ENCODE measurements at regions not wholly inside any gene's neighbourhood (a gene's known extent, or its start where the extent isn't known, plus 50 kb on each side); places are given as distances from the start of the nearest gene placed in this dataset.

- TF ChIP-seq EP300 (IDR thresholded peaks at IDR 0.05; ENCODE audit: borderline replicate concordance in 1 of 2, low read depth in 1 of 2, low read length in 1 of 2) (no peak), RAD21 (IDR thresholded peaks at IDR 0.05; ENCODE audit: low read length) (no peak), PBX3 (IDR thresholded peaks at IDR 0.05) (no peak), ELF1 (IDR thresholded peaks at IDR 0.05) (no peak), TCF12 (IDR thresholded peaks at IDR 0.05) (no peak), USF1 (IDR thresholded peaks at IDR 0.05; ENCODE audit: borderline replicate concordance, low read depth) (no peak), NRF1 (IDR thresholded peaks at IDR 0.05; ENCODE audit: low read depth, low read length) (no peak), REST (IDR thresholded peaks at IDR 0.05; ENCODE audit: low read depth, low read length) (no peak), SIN3A (IDR thresholded peaks at IDR 0.05; ENCODE audit: borderline replicate concordance, low read depth, low read length) (no peak), CHD2 (IDR thresholded peaks at IDR 0.05; ENCODE audit: low read length, partially characterized antibody) (no peak), RXRA (IDR thresholded peaks at IDR 0.05; ENCODE audit: borderline replicate concordance, low read depth) (no peak), TAF1 (IDR thresholded peaks at IDR 0.05; ENCODE audit: borderline replicate concordance, low read depth, low read length) (no peak), JUND (IDR thresholded peaks at IDR 0.05) (no peak), GABPA (IDR thresholded peaks at IDR 0.05; ENCODE audit: low read depth) (no peak), RCOR1 (IDR thresholded peaks at IDR 0.05; ENCODE audit: low read length) (no peak), MEF2A (IDR thresholded peaks at IDR 0.05; ENCODE audit: borderline replicate concordance, low read depth) (no peak), USF2 (IDR thresholded peaks at IDR 0.05; ENCODE audit: borderline replicate concordance, low read depth, low read length) (no peak), MXI1 (IDR thresholded peaks at IDR 0.05; ENCODE audit: low read depth, low read length) (no peak), GATA2 (CRISPR knock-in tag; IDR thresholded peaks at IDR 0.05) (no peak)
- TF ChIP-seq, protein P1, sequence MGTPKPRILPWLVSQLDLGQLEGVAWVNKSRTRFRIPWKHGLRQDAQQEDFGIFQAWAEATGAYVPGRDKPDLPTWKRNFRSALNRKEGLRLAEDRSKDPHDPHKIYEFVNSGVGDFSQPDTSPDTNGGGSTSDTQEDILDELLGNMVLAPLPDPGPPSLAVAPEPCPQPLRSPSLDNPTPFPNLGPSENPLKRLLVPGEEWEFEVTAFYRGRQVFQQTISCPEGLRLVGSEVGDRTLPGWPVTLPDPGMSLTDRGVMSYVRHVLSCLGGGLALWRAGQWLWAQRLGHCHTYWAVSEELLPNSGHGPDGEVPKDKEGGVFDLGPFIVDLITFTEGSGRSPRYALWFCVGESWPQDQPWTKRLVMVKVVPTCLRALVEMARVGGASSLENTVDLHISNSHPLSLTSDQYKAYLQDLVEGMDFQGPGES (IDR thresholded peaks at IDR 0.05; ENCODE audit: low read depth, low read length), result no peak
- H3K36me3 ChIP-seq (replicated peaks in 1 of 2; ENCODE audit: control insufficient read depth in 1 of 2, insufficient read depth in 2 of 2, low read length in 1 of 2), result no peaks in the 10 kb centered on the region
- CTCF ChIA-PET, result no interaction called here
- DNase-seq, result no peak
- POLR2A ChIA-PET, result no interaction called here
- H4K20me1 ChIP-seq (ENCODE audit: insufficient read depth), result no peaks in the 10 kb centered on the region
- no peaks in the 10 kb centered on the region for H3K9me3 ChIP-seq
- H3K4me1 ChIP-seq (ENCODE audit: control insufficient read depth in 1 of 2, insufficient read depth in 2 of 2, low read depth in 1 of 2, low read length in 1 of 2), result no peaks in the 10 kb centered on the region; a peak in 1 of 4 replicates
- no peak overlapping the region for H2AFZ ChIP-seq (ENCODE audit: low read depth)
- no peaks in the 10 kb centered on the region for H3F3A ChIP-seq (replicated peaks; ENCODE audit: insufficient read depth)
- no peaks in the 10 kb centered on the region for H3K27me3 ChIP-seq (ENCODE audit: insufficient read depth)
- H3K4me2 ChIP-seq, result no peak overlapping the region
- 96% methylated on average over 5 of the region's 5 CpGs for WGBS (ENCODE audit: low lambda C conversion rate)
- no peak overlapping the region for H3K4me3 ChIP-seq (ENCODE audit: low read depth in 2 of 2, low read length in 1 of 2)
- no peaks in the 10 kb centered on the region for H3K79me2 ChIP-seq (ENCODE audit: insufficient read depth)
- H3K27ac ChIP-seq (ENCODE audit: low read depth in 2 of 2, low read length in 1 of 2), result peak overlapping the region; percentile 5 to 43; a peak in 2 of 4 replicates
- H3K9me2 ChIP-seq, result no peaks in the 10 kb centered on the region
- no peak overlapping the region for H3K9ac ChIP-seq
These were observed 197.8 kb downstream of the PCSK1 start for GRCh38 chr5:96235008-96235910.

Data from SK-N-SH (cell line).